ENCODE measurements at regions not wholly inside any gene's neighbourhood (a gene's known extent, or its start where the extent isn't known, plus 50 kb on each side); places are given as distances from the start of the nearest gene placed in this dataset.

DNA sequence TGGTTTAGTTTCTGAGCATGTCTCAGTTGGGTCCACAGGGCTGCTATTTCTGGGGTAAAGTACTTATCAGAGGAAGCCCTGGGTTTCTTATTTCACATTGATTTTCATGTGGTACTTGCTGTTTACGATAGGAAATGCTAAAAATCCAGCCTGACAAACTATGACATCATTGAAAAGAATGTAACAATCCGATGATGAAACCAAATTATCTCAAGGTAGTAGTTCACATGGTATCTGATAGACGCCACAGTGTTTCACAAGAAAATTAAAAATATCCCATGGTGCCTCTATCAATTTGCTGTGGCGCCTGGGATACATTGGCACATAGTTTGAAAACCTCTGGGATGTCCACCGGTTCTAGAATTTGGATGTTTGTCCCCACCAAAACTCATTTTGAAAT, 418.9 kb upstream of the RPS6KA3 start:
- intact Hi-C loops (cut with micrococcal nuclease) (no loop called here), in situ Hi-C loops (cut with MboI) (no loop called here)
- no TSS peak for BruUV-seq (replicated peaks)
- ATAC-seq (no peak), DNase-seq (ENCODE audit: extremely low read depth in 1 of 4, low spot score in 3 of 4) (no peak), FAIRE-seq (no peak)
- ChIA-PET POLR2A (no interaction called here), CTCF (ENCODE audit: low intra/inter-chr PET ratio) (no interaction called here)
- Histone ChIP-seq H4K20me1 (replicated peaks; ENCODE audit: control insufficient read depth, insufficient read depth, low read length) (no peaks in the 10 kb centered on the region), H3K27ac (ENCODE audit: extremely low read depth, low read depth, low read length) (no peak overlapping the region), H2AFZ (ENCODE audit: low read depth, low read length) (no peak overlapping the region), H3K36me3 (ENCODE audit: control insufficient read depth, insufficient read depth, low read length) (no peaks in the 10 kb centered on the region), H3K27me3 (ENCODE audit: control insufficient read depth in 2 of 2, insufficient read depth in 2 of 2, low read length in 2 of 2) (no peaks in the 10 kb centered on the region), H3K4me2 (ENCODE audit: insufficient read depth, low read length) (no peak overlapping the region), H3K9me3 (replicated peaks; ENCODE audit: control insufficient read depth, insufficient read depth, low read depth, low read length) (no peaks in the 10 kb centered on the region), H3K4me3 (no peak overlapping the region), H3K4me1 (replicated peaks in 1 of 2; ENCODE audit: control insufficient read depth in 2 of 2, insufficient read depth in 2 of 2, low read length in 2 of 2) (no peaks in the 10 kb centered on the region), H3K9ac (ENCODE audit: insufficient read depth in 1 of 2, low read depth in 2 of 2, low read length in 2 of 2) (no peak overlapping the region), H3K79me2 (ENCODE audit: control insufficient read depth, insufficient read depth, low read length) (no peaks in the 10 kb centered on the region), H3K9me1 (ENCODE audit: control insufficient read depth, insufficient read depth, low read length) (no peaks in the 10 kb centered on the region)
- WGBS (ENCODE audit: insufficient coverage, low coverage, missing lambda C conversion rate) = 4% methylated on average over 5 of the region's 5 CpGs
- TF ChIP-seq NR1H2 (CRISPR knock-in tag; IDR thresholded peaks at IDR 0.05) = no peak
- TF ChIP-seq, protein P1, sequence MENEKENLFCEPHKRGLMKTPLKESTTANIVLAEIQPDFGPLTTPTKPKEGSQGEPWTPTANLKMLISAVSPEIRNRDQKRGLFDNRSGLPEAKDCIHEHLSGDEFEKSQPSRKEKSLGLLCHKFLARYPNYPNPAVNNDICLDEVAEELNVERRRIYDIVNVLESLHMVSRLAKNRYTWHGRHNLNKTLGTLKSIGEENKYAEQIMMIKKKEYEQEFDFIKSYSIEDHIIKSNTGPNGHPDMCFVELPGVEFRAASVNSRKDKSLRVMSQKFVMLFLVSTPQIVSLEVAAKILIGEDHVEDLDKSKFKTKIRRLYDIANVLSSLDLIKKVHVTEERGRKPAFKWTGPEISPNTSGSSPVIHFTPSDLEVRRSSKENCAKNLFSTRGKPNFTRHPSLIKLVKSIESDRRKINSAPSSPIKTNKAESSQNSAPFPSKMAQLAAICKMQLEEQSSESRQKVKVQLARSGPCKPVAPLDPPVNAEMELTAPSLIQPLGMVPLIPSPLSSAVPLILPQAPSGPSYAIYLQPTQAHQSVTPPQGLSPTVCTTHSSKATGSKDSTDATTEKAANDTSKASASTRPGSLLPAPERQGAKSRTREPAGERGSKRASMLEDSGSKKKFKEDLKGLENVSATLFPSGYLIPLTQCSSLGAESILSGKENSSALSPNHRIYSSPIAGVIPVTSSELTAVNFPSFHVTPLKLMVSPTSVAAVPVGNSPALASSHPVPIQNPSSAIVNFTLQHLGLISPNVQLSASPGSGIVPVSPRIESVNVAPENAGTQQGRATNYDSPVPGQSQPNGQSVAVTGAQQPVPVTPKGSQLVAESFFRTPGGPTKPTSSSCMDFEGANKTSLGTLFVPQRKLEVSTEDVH (IDR thresholded peaks at IDR 0.05; ENCODE audit: low read depth, partially characterized antibody) = no peak
- TF ChIP-seq, protein P2, sequence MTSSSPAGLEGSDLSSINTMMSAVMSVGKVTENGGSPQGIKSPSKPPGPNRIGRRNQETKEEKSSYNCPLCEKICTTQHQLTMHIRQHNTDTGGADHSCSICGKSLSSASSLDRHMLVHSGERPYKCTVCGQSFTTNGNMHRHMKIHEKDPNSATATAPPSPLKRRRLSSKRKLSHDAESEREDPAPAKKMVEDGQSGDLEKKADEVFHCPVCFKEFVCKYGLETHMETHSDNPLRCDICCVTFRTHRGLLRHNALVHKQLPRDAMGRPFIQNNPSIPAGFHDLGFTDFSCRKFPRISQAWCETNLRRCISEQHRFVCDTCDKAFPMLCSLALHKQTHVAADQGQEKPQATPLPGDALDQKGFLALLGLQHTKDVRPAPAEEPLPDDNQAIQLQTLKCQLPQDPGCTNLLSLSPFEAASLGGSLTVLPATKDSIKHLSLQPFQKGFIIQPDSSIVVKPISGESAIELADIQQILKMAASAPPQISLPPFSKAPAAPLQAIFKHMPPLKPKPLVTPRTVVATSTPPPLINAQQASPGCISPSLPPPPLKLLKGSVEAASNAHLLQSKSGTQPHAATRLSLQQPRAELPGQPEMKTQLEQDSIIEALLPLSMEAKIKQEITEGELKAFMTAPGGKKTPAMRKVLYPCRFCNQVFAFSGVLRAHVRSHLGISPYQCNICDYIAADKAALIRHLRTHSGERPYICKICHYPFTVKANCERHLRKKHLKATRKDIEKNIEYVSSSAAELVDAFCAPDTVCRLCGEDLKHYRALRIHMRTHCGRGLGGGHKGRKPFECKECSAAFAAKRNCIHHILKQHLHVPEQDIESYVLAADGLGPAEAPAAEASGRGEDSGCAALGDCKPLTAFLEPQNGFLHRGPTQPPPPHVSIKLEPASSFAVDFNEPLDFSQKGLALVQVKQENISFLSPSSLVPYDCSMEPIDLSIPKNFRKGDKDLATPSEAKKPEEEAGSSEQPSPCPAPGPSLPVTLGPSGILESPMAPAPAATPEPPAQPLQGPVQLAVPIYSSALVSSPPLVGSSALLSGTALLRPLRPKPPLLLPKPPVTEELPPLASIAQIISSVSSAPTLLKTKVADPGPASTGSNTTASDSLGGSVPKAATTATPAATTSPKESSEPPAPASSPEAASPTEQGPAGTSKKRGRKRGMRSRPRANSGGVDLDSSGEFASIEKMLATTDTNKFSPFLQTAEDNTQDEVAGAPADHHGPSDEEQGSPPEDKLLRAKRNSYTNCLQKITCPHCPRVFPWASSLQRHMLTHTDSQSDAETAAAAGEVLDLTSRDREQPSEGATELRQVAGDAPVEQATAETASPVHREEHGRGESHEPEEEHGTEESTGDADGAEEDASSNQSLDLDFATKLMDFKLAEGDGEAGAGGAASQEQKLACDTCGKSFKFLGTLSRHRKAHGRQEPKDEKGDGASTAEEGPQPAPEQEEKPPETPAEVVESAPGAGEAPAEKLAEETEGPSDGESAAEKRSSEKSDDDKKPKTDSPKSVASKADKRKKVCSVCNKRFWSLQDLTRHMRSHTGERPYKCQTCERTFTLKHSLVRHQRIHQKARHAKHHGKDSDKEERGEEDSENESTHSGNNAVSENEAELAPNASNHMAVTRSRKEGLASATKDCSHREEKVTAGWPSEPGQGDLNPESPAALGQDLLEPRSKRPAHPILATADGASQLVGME (CRISPR knock-in tag; IDR thresholded peaks at IDR 0.05) = no peak
- no peak for TF ChIP-seq ZNF197 (CRISPR knock-in tag; IDR thresholded peaks at IDR 0.05; ENCODE audit: low read depth)
- TF ChIP-seq ZNF785 (CRISPR knock-in tag; IDR thresholded peaks at IDR 0.05) = no peak
- no peak for TF ChIP-seq CBFA2T2 (conservative IDR thresholded peaks at IDR 0.05)
- no peak for TF ChIP-seq TBP (optimal IDR thresholded peaks at IDR 0.05; ENCODE audit: low read depth, low read length)
- TF ChIP-seq, protein P3, sequence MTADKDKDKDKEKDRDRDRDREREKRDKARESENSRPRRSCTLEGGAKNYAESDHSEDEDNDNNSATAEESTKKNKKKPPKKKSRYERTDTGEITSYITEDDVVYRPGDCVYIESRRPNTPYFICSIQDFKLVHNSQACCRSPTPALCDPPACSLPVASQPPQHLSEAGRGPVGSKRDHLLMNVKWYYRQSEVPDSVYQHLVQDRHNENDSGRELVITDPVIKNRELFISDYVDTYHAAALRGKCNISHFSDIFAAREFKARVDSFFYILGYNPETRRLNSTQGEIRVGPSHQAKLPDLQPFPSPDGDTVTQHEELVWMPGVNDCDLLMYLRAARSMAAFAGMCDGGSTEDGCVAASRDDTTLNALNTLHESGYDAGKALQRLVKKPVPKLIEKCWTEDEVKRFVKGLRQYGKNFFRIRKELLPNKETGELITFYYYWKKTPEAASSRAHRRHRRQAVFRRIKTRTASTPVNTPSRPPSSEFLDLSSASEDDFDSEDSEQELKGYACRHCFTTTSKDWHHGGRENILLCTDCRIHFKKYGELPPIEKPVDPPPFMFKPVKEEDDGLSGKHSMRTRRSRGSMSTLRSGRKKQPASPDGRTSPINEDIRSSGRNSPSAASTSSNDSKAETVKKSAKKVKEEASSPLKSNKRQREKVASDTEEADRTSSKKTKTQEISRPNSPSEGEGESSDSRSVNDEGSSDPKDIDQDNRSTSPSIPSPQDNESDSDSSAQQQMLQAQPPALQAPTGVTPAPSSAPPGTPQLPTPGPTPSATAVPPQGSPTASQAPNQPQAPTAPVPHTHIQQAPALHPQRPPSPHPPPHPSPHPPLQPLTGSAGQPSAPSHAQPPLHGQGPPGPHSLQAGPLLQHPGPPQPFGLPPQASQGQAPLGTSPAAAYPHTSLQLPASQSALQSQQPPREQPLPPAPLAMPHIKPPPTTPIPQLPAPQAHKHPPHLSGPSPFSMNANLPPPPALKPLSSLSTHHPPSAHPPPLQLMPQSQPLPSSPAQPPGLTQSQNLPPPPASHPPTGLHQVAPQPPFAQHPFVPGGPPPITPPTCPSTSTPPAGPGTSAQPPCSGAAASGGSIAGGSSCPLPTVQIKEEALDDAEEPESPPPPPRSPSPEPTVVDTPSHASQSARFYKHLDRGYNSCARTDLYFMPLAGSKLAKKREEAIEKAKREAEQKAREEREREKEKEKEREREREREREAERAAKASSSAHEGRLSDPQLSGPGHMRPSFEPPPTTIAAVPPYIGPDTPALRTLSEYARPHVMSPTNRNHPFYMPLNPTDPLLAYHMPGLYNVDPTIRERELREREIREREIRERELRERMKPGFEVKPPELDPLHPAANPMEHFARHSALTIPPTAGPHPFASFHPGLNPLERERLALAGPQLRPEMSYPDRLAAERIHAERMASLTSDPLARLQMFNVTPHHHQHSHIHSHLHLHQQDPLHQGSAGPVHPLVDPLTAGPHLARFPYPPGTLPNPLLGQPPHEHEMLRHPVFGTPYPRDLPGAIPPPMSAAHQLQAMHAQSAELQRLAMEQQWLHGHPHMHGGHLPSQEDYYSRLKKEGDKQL (CRISPR knock-in tag; IDR thresholded peaks at IDR 0.05; ENCODE audit: borderline replicate concordance) = no peak
- TF ChIP-seq ZNF316 (IDR thresholded peaks at IDR 0.05) = no peak
- TF ChIP-seq ADNP (tag; IDR thresholded peaks at IDR 0.05) = no peak
- no peak for TF ChIP-seq BCOR (IDR thresholded peaks at IDR 0.05)

Data from K562 (cell line).